ENCODE measurements at regions not wholly inside any gene's neighbourhood (a gene's known extent, or its start where the extent isn't known, plus 50 kb on each side); places are given as distances from the start of the nearest gene placed in this dataset.

GRCh38 chr2:172340394-172340793 is 87.0 kb upstream of the ITGA6 start:
- TF ChIP-seq, protein P1, sequence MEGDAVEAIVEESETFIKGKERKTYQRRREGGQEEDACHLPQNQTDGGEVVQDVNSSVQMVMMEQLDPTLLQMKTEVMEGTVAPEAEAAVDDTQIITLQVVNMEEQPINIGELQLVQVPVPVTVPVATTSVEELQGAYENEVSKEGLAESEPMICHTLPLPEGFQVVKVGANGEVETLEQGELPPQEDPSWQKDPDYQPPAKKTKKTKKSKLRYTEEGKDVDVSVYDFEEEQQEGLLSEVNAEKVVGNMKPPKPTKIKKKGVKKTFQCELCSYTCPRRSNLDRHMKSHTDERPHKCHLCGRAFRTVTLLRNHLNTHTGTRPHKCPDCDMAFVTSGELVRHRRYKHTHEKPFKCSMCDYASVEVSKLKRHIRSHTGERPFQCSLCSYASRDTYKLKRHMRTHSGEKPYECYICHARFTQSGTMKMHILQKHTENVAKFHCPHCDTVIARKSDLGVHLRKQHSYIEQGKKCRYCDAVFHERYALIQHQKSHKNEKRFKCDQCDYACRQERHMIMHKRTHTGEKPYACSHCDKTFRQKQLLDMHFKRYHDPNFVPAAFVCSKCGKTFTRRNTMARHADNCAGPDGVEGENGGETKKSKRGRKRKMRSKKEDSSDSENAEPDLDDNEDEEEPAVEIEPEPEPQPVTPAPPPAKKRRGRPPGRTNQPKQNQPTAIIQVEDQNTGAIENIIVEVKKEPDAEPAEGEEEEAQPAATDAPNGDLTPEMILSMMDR (IDR thresholded peaks at IDR 0.05; ENCODE audit: poor library complexity) = no peak
- TF ChIP-seq EZH2 (IDR thresholded peaks at IDR 0.05; ENCODE audit: borderline replicate concordance) = no peak
